GM23338 (cell line): ENCODE measurements at regions not wholly inside any gene's neighbourhood (a gene's known extent, or its start where the extent isn't known, plus 50 kb on each side); places are given as distances from the start of the nearest gene placed in this dataset.

Experiments used
- ATAC-seq: fragments of 200-7000 bp; cut with Tn5 transposase; 3 replicates; pipeline ENCODE4 v1.9.1; 2020
- DNase-seq: peaks from one replicate; pipeline ENCODE4 v3.0.0-alpha.2; 2015; ENCODE audit warnings: low spot score
- H2AFZ ChIP-seq: fragments of 200-600 bp; sonication (generic); 2 replicates; pipeline ENCODE4 v1.8.0; 2016; ENCODE audit warnings: antibody characterized with exemption, mild to moderate bottlenecking, moderate library complexity
- H3F3A ChIP-seq: fragments of 200-600 bp; sonication (generic); replicated peaks from 2 replicates; pipeline ENCODE4 v1.8.0; 2017; ENCODE audit warnings: antibody characterized with exemption, mixed run types, low read depth
- H3K27ac ChIP-seq: fragments of 200-600 bp; sonication (generic); 2 replicates; pipeline ENCODE4 v1.6.1; 2016; ENCODE audit warnings: low read depth
- H3K27me3 ChIP-seq: fragments of 200-600 bp; sonication (generic); 2 replicates; pipeline ENCODE4 v1.8.0; 2016; ENCODE audit warnings: mild to moderate bottlenecking, mixed run types, moderate library complexity; ENCODE audit not compliant: insufficient read depth
- H3K36me3 ChIP-seq: fragments of 200-600 bp; sonication (generic); 2 replicates; pipeline ENCODE4 v1.8.0; 2016; ENCODE audit warnings: mild to moderate bottlenecking; ENCODE audit not compliant: insufficient read depth
- H3K4me1 ChIP-seq: fragments of 200-600 bp; sonication (generic); 2 replicates; pipeline ENCODE4 v1.8.0; 2016; ENCODE audit warnings: mild to moderate bottlenecking, moderate library complexity; ENCODE audit not compliant: insufficient read depth
- H3K4me2 ChIP-seq: fragments of 200-600 bp; sonication (generic); 2 replicates; pipeline ENCODE4 v1.7.1; 2017; ENCODE audit warnings: mixed run types
- H3K4me3 ChIP-seq: fragments of 200-600 bp; sonication (generic); 2 replicates; pipeline ENCODE4 v1.6.1; 2016; ENCODE audit warnings: mixed run types
- H3K79me2 ChIP-seq: fragments of 200-600 bp; sonication (generic); replicated peaks from 2 replicates; pipeline ENCODE4 v1.8.0; 2017; ENCODE audit warnings: mild to moderate bottlenecking; ENCODE audit not compliant: insufficient read depth
- H3K9me2 ChIP-seq: fragments of 200-600 bp; sonication (generic); 2 replicates; pipeline ENCODE4 v1.8.0; 2017; ENCODE audit not compliant: insufficient read depth
- H4K20me1 ChIP-seq: fragments of 200-600 bp; sonication (generic); replicated peaks from 2 replicates; pipeline ENCODE4 v1.8.0; 2017; ENCODE audit warnings: mild to moderate bottlenecking; ENCODE audit not compliant: insufficient read depth
- H3K27ac Mint-ChIP-seq: 2 replicates; pipeline ENCODE4 v1.8.0; 2020; ENCODE audit warnings: inconsistent platforms, mild to moderate bottlenecking, moderate library complexity, mixed read lengths
- H3K27me3 Mint-ChIP-seq: 3 replicates; pipeline ENCODE4 v1.8.0; 2022; ENCODE audit warnings: low read depth, mild to moderate bottlenecking, moderate library complexity, mixed read lengths, inconsistent platforms; ENCODE audit not compliant: insufficient read depth, poor library complexity
- H3K36me3 Mint-ChIP-seq: 3 replicates; pipeline ENCODE4 v1.8.0; 2021; ENCODE audit warnings: low read depth, mild to moderate bottlenecking, inconsistent platforms, moderate library complexity, mixed read lengths
- H3K4me1 Mint-ChIP-seq: 3 replicates; pipeline ENCODE4 v1.8.0; 2020; ENCODE audit warnings: mild to moderate bottlenecking, inconsistent platforms, mixed read lengths
- H3K4me3 Mint-ChIP-seq: 3 replicates; pipeline ENCODE4 v1.8.0; 2021; ENCODE audit warnings: moderate library complexity, mild to moderate bottlenecking, inconsistent platforms, mixed read lengths
- H3K9me3 Mint-ChIP-seq: 3 replicates; pipeline ENCODE4 v1.8.0; 2020; ENCODE audit warnings: moderate library complexity, mild to moderate bottlenecking, inconsistent platforms, mixed read lengths
- CTCF ChIP-seq, 2 experiments: fragments of 200-600 bp in 1 of 2; sonication (generic) in 1 of 2; conservative IDR thresholded peaks; 2 replicates each; pipeline versions ENCODE4 v1.5.1 to v1.6.1; 2016 to 2017; ENCODE audit warnings: antibody characterized with exemption in 2 of 2, low read depth in 2 of 2, mild to moderate bottlenecking in 2 of 2, moderate library complexity in 1 of 2
- ETS1 ChIP-seq: IDR thresholded peaks from 2 replicates; pipeline ENCODE4 v1.6.1; 2016; ENCODE audit warnings: antibody characterized with exemption
- EZH2 ChIP-seq: fragments of 200-600 bp; sonication (generic); IDR thresholded peaks from one replicate; pipeline ENCODE4 v1.8.0; 2017; ENCODE audit warnings: antibody characterized with exemption, mild to moderate bottlenecking, low read depth; ENCODE audit not compliant: unreplicated experiment
- EZH2phosphoT487 ChIP-seq: fragments of 200-600 bp; sonication (generic); IDR thresholded peaks from one replicate; pipeline ENCODE4 v1.8.1; 2018; ENCODE audit warnings: antibody characterized with exemption; ENCODE audit not compliant: unreplicated experiment
- JUNB ChIP-seq: IDR thresholded peaks from one replicate; pipeline ENCODE4 v1.6.1; 2016; ENCODE audit warnings: antibody characterized with exemption; ENCODE audit not compliant: unreplicated experiment
- POLR2AphosphoS5 ChIP-seq: IDR thresholded peaks from 2 replicates; pipeline ENCODE4 v1.6.1; 2016; ENCODE audit warnings: antibody characterized with exemption, low read depth
- STAT1 ChIP-seq: IDR thresholded peaks from one replicate; pipeline ENCODE4 v1.6.1; 2016; ENCODE audit warnings: antibody characterized with exemption; ENCODE audit not compliant: unreplicated experiment
- ZNF114 ChIP-seq: fragments of 250-450 bp; sonication (Bioruptor Pico); IDR thresholded peaks from 2 replicates; pipeline ENCODE4 v1.5.0; 2020; ENCODE audit warnings: mild to moderate bottlenecking, moderate library complexity
- TF ChIP-seq, protein P1 (sequence below): fragments of 250-450 bp; sonication (Bioruptor Pico); IDR thresholded peaks from 2 replicates; pipeline ENCODE4 v1.5.0; 2020; ENCODE audit warnings: mild to moderate bottlenecking, moderate library complexity

DNA sequence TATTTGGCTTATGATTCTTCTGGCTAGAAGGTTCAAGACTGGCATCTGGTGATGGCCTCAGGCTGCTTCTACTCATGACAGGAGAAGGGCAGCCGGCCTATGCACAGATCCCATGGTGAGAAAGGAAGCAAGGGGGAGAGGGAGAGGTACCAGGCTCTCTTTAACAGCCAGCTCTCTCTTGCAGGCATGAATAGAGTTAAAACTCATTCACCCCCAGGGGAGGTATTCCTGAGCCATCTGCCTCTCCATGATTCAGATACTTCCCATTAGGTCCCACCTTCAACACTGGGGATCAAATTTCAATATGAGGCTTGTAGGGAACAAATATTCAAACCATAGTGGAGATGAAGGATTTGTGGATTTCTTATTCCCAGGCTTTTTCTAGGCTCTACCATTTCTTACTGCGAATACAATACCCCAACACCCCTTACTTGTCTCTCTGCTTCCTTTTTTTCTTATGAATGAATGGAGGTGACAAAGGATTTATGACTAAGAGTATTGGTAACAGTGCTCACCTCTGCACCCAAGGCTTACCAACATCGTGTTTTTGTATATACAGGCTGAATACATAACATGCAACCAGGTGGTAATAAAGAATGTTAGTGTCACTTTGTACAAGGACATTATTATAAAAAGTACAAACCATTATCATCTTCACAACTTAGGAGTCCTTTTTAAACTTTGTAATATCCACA lies 454.6 kb upstream of the TRIB2 start:
- Histone ChIP-seq H3K4me3 (no peak overlapping the region), H3F3A (no peaks in the 10 kb centered on the region), H3K27me3 (no peaks in the 10 kb centered on the region), H3K36me3 (no peaks in the 10 kb centered on the region), H3K9me2 (0 out of 2 replicates have a peak, but pooled peaks cover 7% of the 10 kb centered on the region), H4K20me1 (no peaks in the 10 kb centered on the region), H3K4me2 (no peak overlapping the region), H3K4me1 (peaks cover 32% of the 10 kb centered on the region), H3K27ac (no peak overlapping the region), H3K79me2 (no peaks in the 10 kb centered on the region), H2AFZ (no peak overlapping the region)
- no peak for ATAC-seq
- Mint-ChIP-seq H3K27ac (no peak overlapping the region), H3K4me1 (peaks cover 32% of the 10 kb centered on the region), H3K27me3 (peaks cover 2% of the 10 kb centered on the region), H3K4me3 (no peak overlapping the region), H3K9me3 (no peaks in the 10 kb centered on the region; the same call in 1 of the 3 replicates), H3K36me3 (no peaks in the 10 kb centered on the region)
- DNase-seq = peak; percentile 56
- no peak for TF ChIP-seq STAT1

GRCh38 chr2:12262681-12263436 lies 453.9 kb upstream of the TRIB2 start:
- H3K4me1 Mint-ChIP-seq = peaks cover 32% of the 10 kb centered on the region
- Histone ChIP-seq H3K4me2 (no peak overlapping the region), H3F3A (no peaks in the 10 kb centered on the region), H3K4me1 (peaks cover 32% of the 10 kb centered on the region), H3K27ac (no peak overlapping the region), H2AFZ (no peak overlapping the region), H3K79me2 (no peaks in the 10 kb centered on the region), H3K36me3 (no peaks in the 10 kb centered on the region), H3K4me3 (no peak overlapping the region), H4K20me1 (no peaks in the 10 kb centered on the region), H3K27me3 (no peaks in the 10 kb centered on the region), H3K9me2 (0 out of 2 replicates have a peak, but pooled peaks cover 7% of the 10 kb centered on the region)
- no peaks in the 10 kb centered on the region for H3K36me3 Mint-ChIP-seq
- no peak overlapping the region for H3K4me3 Mint-ChIP-seq
- no peaks in the 10 kb centered on the region; the same call in 1 of the 3 replicates for H3K9me3 Mint-ChIP-seq
- H3K27me3 Mint-ChIP-seq = peaks cover 2% of the 10 kb centered on the region
- ATAC-seq (peak; percentile 29; the same call in 2 of the 3 replicates), DNase-seq (no peak)
- peak overlapping the region; percentile 52; the same call in 1 of the 2 replicates for H3K27ac Mint-ChIP-seq
- no peak for TF ChIP-seq EZH2
- TF ChIP-seq STAT1 = no peak
- no peak for TF ChIP-seq JUNB
- TF ChIP-seq ZNF114 (CRISPR knock-in tag) = no peak
- TF ChIP-seq CTCF (conservative IDR thresholded peaks at IDR 0.05; ENCODE audit: low read depth in 2 of 2) = no peak
- TF ChIP-seq ETS1 = no peak
- TF ChIP-seq POLR2AphosphoS5 = no peak
- TF ChIP-seq, protein P1, sequence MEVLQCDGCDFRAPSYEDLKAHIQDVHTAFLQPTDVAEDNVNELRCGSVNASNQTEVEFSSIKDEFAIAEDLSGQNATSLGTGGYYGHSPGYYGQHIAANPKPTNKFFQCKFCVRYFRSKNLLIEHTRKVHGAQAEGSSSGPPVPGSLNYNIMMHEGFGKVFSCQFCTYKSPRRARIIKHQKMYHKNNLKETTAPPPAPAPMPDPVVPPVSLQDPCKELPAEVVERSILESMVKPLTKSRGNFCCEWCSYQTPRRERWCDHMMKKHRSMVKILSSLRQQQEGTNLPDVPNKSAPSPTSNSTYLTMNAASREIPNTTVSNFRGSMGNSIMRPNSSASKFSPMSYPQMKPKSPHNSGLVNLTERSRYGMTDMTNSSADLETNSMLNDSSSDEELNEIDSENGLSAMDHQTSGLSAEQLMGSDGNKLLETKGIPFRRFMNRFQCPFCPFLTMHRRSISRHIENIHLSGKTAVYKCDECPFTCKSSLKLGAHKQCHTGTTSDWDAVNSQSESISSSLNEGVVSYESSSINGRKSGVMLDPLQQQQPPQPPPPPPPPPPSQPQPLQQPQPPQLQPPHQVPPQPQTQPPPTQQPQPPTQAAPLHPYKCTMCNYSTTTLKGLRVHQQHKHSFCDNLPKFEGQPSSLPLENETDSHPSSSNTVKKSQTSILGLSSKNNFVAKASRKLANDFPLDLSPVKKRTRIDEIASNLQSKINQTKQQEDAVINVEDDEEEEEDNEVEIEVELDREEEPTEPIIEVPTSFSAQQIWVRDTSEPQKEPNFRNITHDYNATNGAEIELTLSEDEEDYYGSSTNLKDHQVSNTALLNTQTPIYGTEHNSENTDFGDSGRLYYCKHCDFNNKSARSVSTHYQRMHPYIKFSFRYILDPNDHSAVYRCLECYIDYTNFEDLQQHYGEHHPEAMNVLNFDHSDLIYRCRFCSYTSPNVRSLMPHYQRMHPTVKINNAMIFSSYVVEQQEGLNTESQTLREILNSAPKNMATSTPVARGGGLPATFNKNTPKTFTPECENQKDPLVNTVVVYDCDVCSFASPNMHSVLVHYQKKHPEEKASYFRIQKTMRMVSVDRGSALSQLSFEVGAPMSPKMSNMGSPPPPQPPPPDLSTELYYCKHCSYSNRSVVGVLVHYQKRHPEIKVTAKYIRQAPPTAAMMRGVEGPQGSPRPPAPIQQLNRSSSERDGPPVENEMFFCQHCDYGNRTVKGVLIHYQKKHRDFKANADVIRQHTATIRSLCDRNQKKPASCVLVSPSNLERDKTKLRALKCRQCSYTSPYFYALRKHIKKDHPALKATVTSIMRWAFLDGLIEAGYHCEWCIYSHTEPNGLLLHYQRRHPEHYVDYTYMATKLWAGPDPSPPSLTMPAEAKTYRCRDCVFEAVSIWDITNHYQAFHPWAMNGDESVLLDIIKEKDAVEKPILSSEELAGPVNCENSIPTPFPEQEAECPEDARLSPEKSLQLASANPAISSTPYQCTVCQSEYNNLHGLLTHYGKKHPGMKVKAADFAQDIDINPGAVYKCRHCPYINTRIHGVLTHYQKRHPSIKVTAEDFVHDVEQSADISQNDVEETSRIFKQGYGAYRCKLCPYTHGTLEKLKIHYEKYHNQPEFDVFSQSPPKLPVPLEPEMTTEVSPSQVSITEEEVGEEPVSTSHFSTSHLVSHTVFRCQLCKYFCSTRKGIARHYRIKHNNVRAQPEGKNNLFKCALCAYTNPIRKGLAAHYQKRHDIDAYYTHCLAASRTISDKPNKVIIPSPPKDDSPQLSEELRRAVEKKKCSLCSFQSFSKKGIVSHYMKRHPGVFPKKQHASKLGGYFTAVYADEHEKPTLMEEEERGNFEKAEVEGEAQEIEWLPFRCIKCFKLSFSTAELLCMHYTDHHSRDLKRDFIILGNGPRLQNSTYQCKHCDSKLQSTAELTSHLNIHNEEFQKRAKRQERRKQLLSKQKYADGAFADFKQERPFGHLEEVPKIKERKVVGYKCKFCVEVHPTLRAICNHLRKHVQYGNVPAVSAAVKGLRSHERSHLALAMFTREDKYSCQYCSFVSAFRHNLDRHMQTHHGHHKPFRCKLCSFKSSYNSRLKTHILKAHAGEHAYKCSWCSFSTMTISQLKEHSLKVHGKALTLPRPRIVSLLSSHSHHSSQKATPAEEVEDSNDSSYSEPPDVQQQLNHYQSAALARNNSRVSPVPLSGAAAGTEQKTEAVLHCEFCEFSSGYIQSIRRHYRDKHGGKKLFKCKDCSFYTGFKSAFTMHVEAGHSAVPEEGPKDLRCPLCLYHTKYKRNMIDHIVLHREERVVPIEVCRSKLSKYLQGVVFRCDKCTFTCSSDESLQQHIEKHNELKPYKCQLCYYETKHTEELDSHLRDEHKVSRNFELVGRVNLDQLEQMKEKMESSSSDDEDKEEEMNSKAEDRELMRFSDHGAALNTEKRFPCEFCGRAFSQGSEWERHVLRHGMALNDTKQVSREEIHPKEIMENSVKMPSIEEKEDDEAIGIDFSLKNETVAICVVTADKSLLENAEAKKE (CRISPR knock-in tag) = no peak
- no peak for TF ChIP-seq EZH2phosphoT487
